HCT116 (cell line): ENCODE measurements at regions not wholly inside any gene's neighbourhood (a gene's known extent, or its start where the extent isn't known, plus 50 kb on each side); places are given as distances from the start of the nearest gene placed in this dataset.

Experiments used
- ATAC-seq: fragments of 200-7000 bp; cut with Tn5 transposase; 2 replicates; pipeline ENCODE4 v1.9.1; 2020; ENCODE audit warnings: mild to moderate bottlenecking, moderate library complexity
- BruUV-seq: library from RNA; stranded (reverse); fragments of 400-500 nt; replicated peaks from 2 replicates; lab custom pipeline; 2021; lab: Mats Ljungman, UMichigan
- CTCF ChIA-PET: fragments of 300-600 bp; sonication (Branson Sonifier 250); formaldehyde crosslinking; loops from one replicate; lab custom pipeline; 2021; ENCODE audit warnings: antibody characterized with exemption; lab: Charles Lee
- POLR2A ChIA-PET: fragments of 300-600, 350-600 bp; sonication (Branson Sonifier 250); formaldehyde crosslinking; loops from one replicate; lab custom pipeline; 2021; ENCODE audit warnings: antibody characterized with exemption; lab: Charles Lee
- RAD21 ChIA-PET, 2 experiments: fragments of 300-600 bp; sonication (Branson Sonifier 250); formaldehyde crosslinking; loops; one replicate each; lab custom pipeline; 2023; ENCODE audit warnings: low total read pairs in 2 of 2; ENCODE audit not compliant: uncharacterized antibody in 2 of 2, unreplicated experiment in 2 of 2, low non-redundant PET in 1 of 2; lab: Charles Lee
- DNase-seq: peaks from one replicate; pipeline ENCODE4 v3.0.0-alpha.2; 2010; ENCODE audit warnings: low read depth, low spot score
- H2AFZ ChIP-seq: fragments of 200-600 bp; shearing (Covaris generic), sonication (generic); 2 replicates; pipeline ENCODE4 v1.6.1; 2017; ENCODE audit warnings: low read depth, mixed run types, mixed read lengths, antibody characterized with exemption, low read length; ENCODE audit not compliant: poor library complexity, severe bottlenecking
- H3K27ac ChIP-seq: 2 replicates; pipeline ENCODE4 v1.5.1; 2012; ENCODE audit warnings: low read depth, low read length
- H3K27me3 ChIP-seq: fragments of 200-600 bp; sonication (generic); 2 replicates; pipeline ENCODE4 v1.6.1; 2016; ENCODE audit warnings: mixed run types, low read length, mixed read lengths; ENCODE audit not compliant: insufficient read depth
- H3K36me3 ChIP-seq, 2 experiments: fragments of 200-500 bp in 1 of 2; fragments of 200-600 bp in 1 of 2; sonication (Bioruptor generic) in 1 of 2; sonication (generic) in 1 of 2; 2 replicates each; pipeline versions ENCODE4 v1.5.1 to v1.6.1; 2014 to 2016; ENCODE audit warnings: low read length in 2 of 2, inconsistent platforms in 1 of 2, mixed read lengths in 1 of 2, mixed run types in 1 of 2; ENCODE audit not compliant: insufficient read depth in 2 of 2, control insufficient read depth in 1 of 2
- H3K4me1 ChIP-seq, 2 experiments: fragments of 200-600 bp in 1 of 2; sonication (generic) in 1 of 2; 2 replicates each; pipeline versions ENCODE4 v1.5.1 to v1.6.1; 2012 to 2017; ENCODE audit warnings: low read length in 2 of 2, inconsistent platforms in 1 of 2, mild to moderate bottlenecking in 1 of 2, mixed read lengths in 1 of 2, mixed run types in 1 of 2, moderate library complexity in 1 of 2; ENCODE audit not compliant: insufficient read depth in 2 of 2, control insufficient read depth in 1 of 2
- H3K4me2 ChIP-seq: fragments of 200-600 bp; sonication (generic); 2 replicates; pipeline ENCODE4 v1.6.1; 2017; ENCODE audit warnings: mixed run types, low read length, mixed read lengths
- H3K4me3 ChIP-seq, 2 experiments: fragments of 200-600 bp in 1 of 2; sonication (generic) in 1 of 2; replicated peaks in 1 of 2; 2 replicates each; pipeline ENCODE4 v1.5.1; 2011 to 2016; ENCODE audit warnings: low read length in 2 of 2, control low read depth in 1 of 2, low read depth in 1 of 2, mild to moderate bottlenecking in 1 of 2, mixed read lengths in 1 of 2, mixed run types in 1 of 2
- H3K79me2 ChIP-seq: fragments of 200-600 bp; sonication (generic); 2 replicates; pipeline ENCODE4 v1.6.1; 2017; ENCODE audit warnings: mild to moderate bottlenecking, mixed run types, low read length, moderate library complexity, mixed read lengths; ENCODE audit not compliant: insufficient read depth
- H3K9ac ChIP-seq: fragments of 200-600 bp; sonication (generic); 2 replicates; pipeline ENCODE4 v1.6.1; 2016; ENCODE audit warnings: low read length, mixed read lengths
- H3K9me2 ChIP-seq: fragments of 200-600 bp; sonication (generic), shearing (Covaris generic); 2 replicates; pipeline ENCODE4 v1.6.1; 2017; ENCODE audit warnings: mixed run types, mild to moderate bottlenecking, moderate library complexity; ENCODE audit not compliant: insufficient read depth
- H3K9me3 ChIP-seq, 2 experiments: fragments of 200-500 bp in 1 of 2; fragments of 200-600 bp in 1 of 2; sonication (Bioruptor generic) in 1 of 2; sonication (generic) in 1 of 2; 2 replicates each; pipeline ENCODE4 v1.6.1; 2014 to 2017; ENCODE audit warnings: low read length in 2 of 2, mixed read lengths in 2 of 2, inconsistent platforms in 1 of 2, low read depth in 1 of 2, mild to moderate bottlenecking in 1 of 2, mixed run types in 1 of 2, moderate library complexity in 1 of 2; ENCODE audit not compliant: control insufficient read depth in 1 of 2, insufficient read depth in 1 of 2
- H4K20me1 ChIP-seq: fragments of 200-600 bp; sonication (generic), shearing (Covaris generic); 2 replicates; pipeline ENCODE4 v1.6.1; 2017; ENCODE audit warnings: mixed run types, mild to moderate bottlenecking, moderate library complexity; ENCODE audit not compliant: insufficient read depth
- CBX3 ChIP-seq: IDR thresholded peaks from 2 replicates; pipeline ENCODE4 v1.6.1; 2012; ENCODE audit warnings: low read depth
- CEBPB ChIP-seq: IDR thresholded peaks from 2 replicates; pipeline ENCODE4 v1.6.1; 2012; ENCODE audit warnings: low read depth
- EGR1 ChIP-seq: IDR thresholded peaks from 2 replicates; pipeline ENCODE4 v1.6.1; 2012; ENCODE audit warnings: low read depth
- ELF1 ChIP-seq: IDR thresholded peaks from 2 replicates; pipeline ENCODE4 v1.6.1; 2012; ENCODE audit warnings: low read depth, borderline replicate concordance
- EZH2 ChIP-seq: fragments of 200-600 bp; sonication (generic); IDR thresholded peaks from 2 replicates; pipeline ENCODE4 v1.6.1; 2017; ENCODE audit warnings: antibody characterized with exemption, mixed run types
- FOSL1 ChIP-seq: IDR thresholded peaks from 2 replicates; pipeline ENCODE4 v1.6.1; 2012; ENCODE audit warnings: low read depth
- JUND ChIP-seq: IDR thresholded peaks from 2 replicates; pipeline ENCODE4 v1.6.1; 2012
- POLR2A ChIP-seq: IDR thresholded peaks from 2 replicates; pipeline ENCODE4 v1.7.0; 2011; ENCODE audit warnings: borderline replicate concordance; ENCODE audit not compliant: insufficient read depth, insufficient read length; ENCODE audit errors: extremely low read depth
- REST ChIP-seq: IDR thresholded peaks from 2 replicates; pipeline ENCODE4 v1.6.1; 2012; ENCODE audit warnings: low read depth
- SP1 ChIP-seq: IDR thresholded peaks from 2 replicates; pipeline ENCODE4 v1.6.1; 2012; ENCODE audit warnings: low read depth
- SRF ChIP-seq: IDR thresholded peaks from 2 replicates; pipeline ENCODE4 v1.6.1; 2012; ENCODE audit warnings: low read depth
- ZBTB33 ChIP-seq: IDR thresholded peaks from 2 replicates; pipeline ENCODE4 v1.6.1; 2011; ENCODE audit warnings: mild to moderate bottlenecking, low read length, moderate library complexity; ENCODE audit not compliant: insufficient replicate concordance; ENCODE audit errors: extremely low read depth
- ZNF274 ChIP-seq: fragments of 200-500 bp; sonication (Bioruptor generic); IDR thresholded peaks from 2 replicates; pipeline ENCODE4 v1.6.1; 2014; ENCODE audit warnings: mild to moderate bottlenecking, low read depth, low read length, inconsistent platforms
- intact Hi-C: fragments of 100-400 bp; cut with micrococcal nuclease; formaldehyde crosslinking; loops from 2 replicates; pipeline ENCODE4 v1.10.0; 2022
- TF ChIP-seq, protein P1 (sequence below): IDR thresholded peaks from 2 replicates; pipeline ENCODE4 v1.6.1; 2012

- TF ChIP-seq ZBTB33 (no peak), JUND (no peak), POLR2A (no peak)
- TF ChIP-seq, all 23 proteins: peak for 0
Observed at GRCh38 chr5:165881259-165881658, 2375.8 kb downstream of the MAT2B start (continued).

- Histone ChIP-seq H3K79me2 (no peaks in the 10 kb centered on the region), H3K4me3 (no peak overlapping the region), H3K27ac (no peak overlapping the region), H2AFZ (no peak overlapping the region), H3K9ac (no peak overlapping the region), H3K9me2 (no peaks in the 10 kb centered on the region), H3K4me2 (no peak overlapping the region), H3K4me1 (no peaks in the 10 kb centered on the region), H3K27me3 (no peaks in the 10 kb centered on the region), H3K9me3 (peaks cover 13 to 16% of the 10 kb centered on the region in 2 experiments; a peak in 2 of 4 replicates), H3K36me3 (no peaks in the 10 kb centered on the region), H4K20me1 (no peaks in the 10 kb centered on the region)
- intact Hi-C loops: no loop called here
- RAD21 ChIA-PET: no interaction called here
- ATAC-seq (no peak), DNase-seq (no peak)
- POLR2A ChIA-PET: no interaction called here
- BruUV-seq: no TSS peak
- TF ChIP-seq CBX3 (no peak), JUND (no peak), REST (no peak), CEBPB (no peak), SP1 (no peak), POLR2A (no peak), EGR1 (no peak), FOSL1 (no peak), ZNF274 (no peak), EZH2 (no peak), SRF (no peak), ELF1 (no peak)
- TF ChIP-seq, protein P1, sequence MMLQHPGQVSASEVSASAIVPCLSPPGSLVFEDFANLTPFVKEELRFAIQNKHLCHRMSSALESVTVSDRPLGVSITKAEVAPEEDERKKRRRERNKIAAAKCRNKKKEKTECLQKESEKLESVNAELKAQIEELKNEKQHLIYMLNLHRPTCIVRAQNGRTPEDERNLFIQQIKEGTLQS: no peak
- CTCF ChIA-PET: no interaction called here
Observed at GRCh38 chr5:165882099-165882498, 2376.7 kb downstream of the MAT2B start.
